Mammary epithelial cell (primary cell): ENCODE measurements at regions not wholly inside any gene's neighbourhood (a gene's known extent, or its start where the extent isn't known, plus 50 kb on each side); places are given as distances from the start of the nearest gene placed in this dataset.

Source experiments
- EZH2 ChIP-seq: IDR thresholded peaks from 2 replicates; pipeline ENCODE4 v1.6.1; 2012; ENCODE audit warnings: low read length, inconsistent platforms, borderline replicate concordance
- TF ChIP-seq, protein P1 (sequence below), 2 donors: IDR thresholded peaks in 1 of 2; conservative IDR thresholded peaks in 1 of 2; 2 replicates each; pipeline ENCODE4 v1.5.1; 2011 to 2012; ENCODE audit warnings: inconsistent platforms in 2 of 2, low read length in 2 of 2, mild to moderate bottlenecking in 2 of 2, control low read depth in 1 of 2, low read depth in 1 of 2; ENCODE audit not compliant: insufficient read depth in 1 of 2; ENCODE audit errors: extremely low read depth in 1 of 2

GRCh38 chr6:151180330-151181048, 59.3 kb upstream of the AKAP12 start:
- TF ChIP-seq, protein P1, sequence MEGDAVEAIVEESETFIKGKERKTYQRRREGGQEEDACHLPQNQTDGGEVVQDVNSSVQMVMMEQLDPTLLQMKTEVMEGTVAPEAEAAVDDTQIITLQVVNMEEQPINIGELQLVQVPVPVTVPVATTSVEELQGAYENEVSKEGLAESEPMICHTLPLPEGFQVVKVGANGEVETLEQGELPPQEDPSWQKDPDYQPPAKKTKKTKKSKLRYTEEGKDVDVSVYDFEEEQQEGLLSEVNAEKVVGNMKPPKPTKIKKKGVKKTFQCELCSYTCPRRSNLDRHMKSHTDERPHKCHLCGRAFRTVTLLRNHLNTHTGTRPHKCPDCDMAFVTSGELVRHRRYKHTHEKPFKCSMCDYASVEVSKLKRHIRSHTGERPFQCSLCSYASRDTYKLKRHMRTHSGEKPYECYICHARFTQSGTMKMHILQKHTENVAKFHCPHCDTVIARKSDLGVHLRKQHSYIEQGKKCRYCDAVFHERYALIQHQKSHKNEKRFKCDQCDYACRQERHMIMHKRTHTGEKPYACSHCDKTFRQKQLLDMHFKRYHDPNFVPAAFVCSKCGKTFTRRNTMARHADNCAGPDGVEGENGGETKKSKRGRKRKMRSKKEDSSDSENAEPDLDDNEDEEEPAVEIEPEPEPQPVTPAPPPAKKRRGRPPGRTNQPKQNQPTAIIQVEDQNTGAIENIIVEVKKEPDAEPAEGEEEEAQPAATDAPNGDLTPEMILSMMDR (conservative IDR thresholded peaks at IDR 0.05 in 1 of 2, IDR thresholded peaks at IDR 0.05 in 1 of 2; ENCODE audit: extremely low read depth in 1 of 2, insufficient read depth in 1 of 2, low read depth in 1 of 2, low read length in 2 of 2) = no peak
- no peak for TF ChIP-seq EZH2
